D341Med (cell line): ENCODE measurements at regions not wholly inside any gene's neighbourhood (a gene's known extent, or its start where the extent isn't known, plus 50 kb on each side); places are given as distances from the start of the nearest gene placed in this dataset.

Experiments
- DNase-seq: peaks from one replicate; pipeline ENCODE4 v3.0.0; 2012; ENCODE audit warnings: low spot score

- no peak for DNase-seq
Measured at GRCh38 chr11:23954730-23955129, 542.1 kb upstream of the LUZP2 start.

GRCh38 chr11:23956586-23956985 is 540.3 kb upstream of the LUZP2 start:
- no peak for DNase-seq

GRCh38 chr11:23957314-23957713 is 539.5 kb upstream of the LUZP2 start:
- DNase-seq: no peak

- DNase-seq: no peak
Measured at GRCh38 chr11:23959462-23959861, 537.4 kb upstream of the LUZP2 start.

- DNase-seq: no peak
Measured at GRCh38 chr11:23961503-23962338, 535.1 kb upstream of the LUZP2 start.

- DNase-seq: no peak
Measured at GRCh38 chr11:23973244-23973643, 523.6 kb upstream of the LUZP2 start.

- DNase-seq: no peak
Measured at GRCh38 chr11:23974051-23974450, 522.8 kb upstream of the LUZP2 start.

GRCh38 chr11:23974601-23975000 is 522.3 kb upstream of the LUZP2 start:
- no peak for DNase-seq

- no peak for DNase-seq
Measured at GRCh38 chr11:23976426-23976825, 520.4 kb upstream of the LUZP2 start.

GRCh38 chr11:23976841-23977271 is 520.0 kb upstream of the LUZP2 start:
- DNase-seq: no peak

GRCh38 chr11:23988381-23989006 is 508.4 kb upstream of the LUZP2 start:
- DNase-seq: no peak

GRCh38 chr11:23990346-23991164 is 506.3 kb upstream of the LUZP2 start:
- no peak for DNase-seq

- DNase-seq: no peak
Measured at GRCh38 chr11:23991165-23991539, 505.7 kb upstream of the LUZP2 start.

- DNase-seq: no peak
Measured at GRCh38 chr11:23995891-23996290, 501.0 kb upstream of the LUZP2 start.

GRCh38 chr11:23997356-23997755 is 499.5 kb upstream of the LUZP2 start:
- DNase-seq: no peak

- DNase-seq: no peak
Measured at GRCh38 chr11:24005202-24005876, 491.5 kb upstream of the LUZP2 start.

- DNase-seq: no peak
Measured at GRCh38 chr11:24043842-24044241, 453.0 kb upstream of the LUZP2 start.

GRCh38 chr11:24046731-24047130 is 450.1 kb upstream of the LUZP2 start:
- no peak for DNase-seq

GRCh38 chr11:24056051-24056450 is 440.8 kb upstream of the LUZP2 start:
- DNase-seq: no peak

- no peak for DNase-seq
Measured at GRCh38 chr11:24060125-24060524, 436.7 kb upstream of the LUZP2 start.

- no peak for DNase-seq
Measured at GRCh38 chr11:24064309-24064903, 432.4 kb upstream of the LUZP2 start.

- DNase-seq: no peak
Measured at GRCh38 chr11:24068197-24068596, 428.7 kb upstream of the LUZP2 start.
